IMR-90 (cell line): ENCODE measurements at regions not wholly inside any gene's neighbourhood (a gene's known extent, or its start where the extent isn't known, plus 50 kb on each side); places are given as distances from the start of the nearest gene placed in this dataset.

Experiments used
- MXI1 ChIP-seq: IDR thresholded peaks from 2 replicates; pipeline ENCODE4 v1.6.1; 2012; ENCODE audit warnings: low read depth, mild to moderate bottlenecking, low read length, moderate library complexity, borderline replicate concordance
- POLR2A ChIP-seq: IDR thresholded peaks from 2 replicates; pipeline ENCODE4 v1.6.1; 2012; ENCODE audit warnings: mild to moderate bottlenecking, low read depth, low read length
- RAD21 ChIP-seq: IDR thresholded peaks from 2 replicates; pipeline ENCODE4 v1.6.1; 2012; ENCODE audit warnings: low read length, improper control_type of control experiment
- TF ChIP-seq, protein P1 (sequence below): conservative IDR thresholded peaks from 2 replicates; pipeline ENCODE4 v1.5.1; 2012; ENCODE audit warnings: mild to moderate bottlenecking, low read depth, low read length, improper control_type of control experiment
- TF ChIP-seq, protein P2 (sequence below): fragments of 150-350 bp; IDR thresholded peaks from 2 replicates; pipeline ENCODE4 v1.6.1; 2017; ENCODE audit warnings: mild to moderate bottlenecking, antibody characterized with exemption, low read length, low read depth

DNA sequence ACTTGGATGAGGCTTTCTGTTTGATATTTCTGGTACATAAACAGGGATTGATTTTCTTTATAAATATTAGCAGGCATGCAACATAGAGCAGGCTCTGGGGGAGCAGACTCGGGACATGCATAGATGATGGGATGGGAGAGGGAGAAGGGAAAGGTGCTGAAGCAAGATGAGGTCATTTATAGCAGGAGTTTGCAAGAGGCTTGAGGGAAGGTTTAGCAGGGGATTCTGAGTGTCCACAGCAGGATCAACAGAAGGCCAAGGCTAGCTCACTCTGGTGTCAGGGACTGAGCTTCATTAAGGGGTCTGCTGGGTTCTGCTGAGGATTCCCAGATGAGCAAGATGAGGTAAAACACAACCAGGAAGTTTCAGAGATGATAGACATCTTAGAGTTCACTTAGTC lies 309.1 kb upstream of the CELF4 start:
- TF ChIP-seq, protein P1, sequence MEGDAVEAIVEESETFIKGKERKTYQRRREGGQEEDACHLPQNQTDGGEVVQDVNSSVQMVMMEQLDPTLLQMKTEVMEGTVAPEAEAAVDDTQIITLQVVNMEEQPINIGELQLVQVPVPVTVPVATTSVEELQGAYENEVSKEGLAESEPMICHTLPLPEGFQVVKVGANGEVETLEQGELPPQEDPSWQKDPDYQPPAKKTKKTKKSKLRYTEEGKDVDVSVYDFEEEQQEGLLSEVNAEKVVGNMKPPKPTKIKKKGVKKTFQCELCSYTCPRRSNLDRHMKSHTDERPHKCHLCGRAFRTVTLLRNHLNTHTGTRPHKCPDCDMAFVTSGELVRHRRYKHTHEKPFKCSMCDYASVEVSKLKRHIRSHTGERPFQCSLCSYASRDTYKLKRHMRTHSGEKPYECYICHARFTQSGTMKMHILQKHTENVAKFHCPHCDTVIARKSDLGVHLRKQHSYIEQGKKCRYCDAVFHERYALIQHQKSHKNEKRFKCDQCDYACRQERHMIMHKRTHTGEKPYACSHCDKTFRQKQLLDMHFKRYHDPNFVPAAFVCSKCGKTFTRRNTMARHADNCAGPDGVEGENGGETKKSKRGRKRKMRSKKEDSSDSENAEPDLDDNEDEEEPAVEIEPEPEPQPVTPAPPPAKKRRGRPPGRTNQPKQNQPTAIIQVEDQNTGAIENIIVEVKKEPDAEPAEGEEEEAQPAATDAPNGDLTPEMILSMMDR = no peak
- TF ChIP-seq POLR2A = no peak
- TF ChIP-seq, protein P2, sequence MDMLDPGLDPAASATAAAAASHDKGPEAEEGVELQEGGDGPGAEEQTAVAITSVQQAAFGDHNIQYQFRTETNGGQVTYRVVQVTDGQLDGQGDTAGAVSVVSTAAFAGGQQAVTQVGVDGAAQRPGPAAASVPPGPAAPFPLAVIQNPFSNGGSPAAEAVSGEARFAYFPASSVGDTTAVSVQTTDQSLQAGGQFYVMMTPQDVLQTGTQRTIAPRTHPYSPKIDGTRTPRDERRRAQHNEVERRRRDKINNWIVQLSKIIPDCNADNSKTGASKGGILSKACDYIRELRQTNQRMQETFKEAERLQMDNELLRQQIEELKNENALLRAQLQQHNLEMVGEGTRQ = no peak
- TF ChIP-seq RAD21 = no peak
- TF ChIP-seq MXI1 = no peak
